ENCODE measurements at regions not wholly inside any gene's neighbourhood (a gene's known extent, or its start where the extent isn't known, plus 50 kb on each side); places are given as distances from the start of the nearest gene placed in this dataset.

- no peaks in the 10 kb centered on the region for H3K4me1 ChIP-seq
- DNase-seq (no peak), ATAC-seq (no peak)
- intact Hi-C loops (cut with DNase I) = no loop called here
- no peak overlapping the region for H3K27ac ChIP-seq
- no peak overlapping the region for H3K4me3 ChIP-seq
- WGBS, 4 donors = 70 to 77% (median 74%) methylated on average over 4 of the region's 4 CpGs
- TF ChIP-seq CTCF (IDR thresholded peaks at IDR 0.05) (no peak), POLR2A (IDR thresholded peaks at IDR 0.05) (no peak)
- H3K27me3 ChIP-seq = no peaks in the 10 kb centered on the region
- H3K36me3 ChIP-seq = no peaks in the 10 kb centered on the region
- H3K9me3 ChIP-seq = no peaks in the 10 kb centered on the region
Measured at GRCh38 chr14:61996753-61997152, 234.5 kb downstream of the SNAPC1 start.

DNA sequence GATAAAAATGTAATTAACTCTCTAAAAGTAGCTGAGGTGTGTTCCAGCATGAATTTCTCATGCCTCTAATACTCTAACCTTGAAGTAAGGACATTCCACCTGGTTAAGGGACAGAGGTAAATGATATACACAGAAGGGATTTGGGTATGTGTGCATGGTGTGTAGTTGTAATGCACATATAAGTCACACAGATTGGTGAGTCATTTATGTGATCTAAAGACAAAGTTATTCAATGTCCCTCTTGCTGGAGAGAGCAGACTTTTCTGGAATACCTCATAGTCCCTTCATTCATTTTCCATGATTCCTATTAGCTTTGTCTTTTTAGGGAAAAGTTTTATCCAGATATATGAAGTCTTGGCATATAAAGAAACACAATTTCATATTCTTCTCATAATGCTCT, 234.9 kb downstream of the SNAPC1 start:
- intact Hi-C loops (cut with DNase I) = no loop called here

DNA sequence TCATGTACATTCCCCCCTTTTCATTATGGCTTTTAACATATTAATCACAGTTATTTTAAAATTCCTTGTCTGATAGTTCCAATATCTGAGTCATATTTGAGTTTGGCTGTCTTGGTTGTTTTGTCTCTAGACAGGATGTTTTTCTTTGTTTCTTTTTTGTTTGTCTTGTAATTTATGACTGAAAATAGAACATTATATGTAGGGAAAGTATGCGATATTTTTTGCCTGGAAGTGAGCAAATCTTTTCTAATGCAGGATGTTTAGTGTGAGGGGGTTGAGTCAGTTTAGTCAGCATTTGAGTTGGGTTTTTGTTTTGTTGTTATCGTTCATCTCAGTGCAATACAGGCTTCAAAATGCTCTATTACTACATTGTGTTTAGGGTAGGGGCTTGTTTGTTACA, 239.7 kb downstream of the SNAPC1 start:
- Histone ChIP-seq H3K27ac (no peak overlapping the region), H3K36me3 (no peaks in the 10 kb centered on the region), H3K9me3 (no peaks in the 10 kb centered on the region), H3K27me3 (no peaks in the 10 kb centered on the region), H3K4me1 (no peaks in the 10 kb centered on the region), H3K4me3 (no peak overlapping the region)
- ATAC-seq (no peak), DNase-seq (no peak)
- intact Hi-C loops (cut with DNase I) = no loop called here
- TF ChIP-seq CTCF (IDR thresholded peaks at IDR 0.05) = no peak
- TF ChIP-seq POLR2A (IDR thresholded peaks at IDR 0.05) = no peak
- 68 to 73% (median 72%) methylated on average over 2 of the region's 2 CpGs for WGBS, 4 donors

More for the DNA sequence above, 234.9 kb downstream of the SNAPC1 start:
- DNase-seq (no peak), ATAC-seq (no peak)
- no peaks in the 10 kb centered on the region for H3K36me3 ChIP-seq
- H3K4me1 ChIP-seq = no peaks in the 10 kb centered on the region
- no peaks in the 10 kb centered on the region for H3K9me3 ChIP-seq
- no peak overlapping the region for H3K27ac ChIP-seq
- H3K4me3 ChIP-seq = no peak overlapping the region
- no peaks in the 10 kb centered on the region for H3K27me3 ChIP-seq
- TF ChIP-seq CTCF (IDR thresholded peaks at IDR 0.05) (no peak), POLR2A (IDR thresholded peaks at IDR 0.05) (no peak)

DNA sequence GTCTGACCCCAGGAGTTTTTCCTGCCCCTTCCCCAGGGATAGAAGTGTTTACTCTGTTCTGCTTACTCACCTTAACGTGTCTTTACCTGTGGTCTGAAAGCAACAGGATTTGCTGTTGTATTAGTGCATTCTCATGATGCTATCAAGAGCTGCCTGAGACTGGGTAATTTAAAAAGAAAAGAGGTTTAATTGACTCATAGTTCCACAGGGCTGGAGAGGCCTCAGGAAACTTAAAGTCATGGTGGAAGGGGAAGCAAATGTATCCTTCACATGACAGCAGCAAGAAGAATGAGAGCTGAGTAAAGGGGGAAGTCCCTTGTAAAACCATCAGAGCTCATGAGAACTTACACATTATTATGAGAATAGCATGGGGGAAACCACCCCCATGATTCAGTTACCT, 240.4 kb downstream of the SNAPC1 start:
- WGBS, 4 donors = 44 to 63% (median 55%) methylated on average over 1 of the region's 1 CpG
- no peaks in the 10 kb centered on the region for H3K27me3 ChIP-seq
- H3K4me3 ChIP-seq = no peak overlapping the region
- no peak overlapping the region for H3K27ac ChIP-seq
- H3K9me3 ChIP-seq = no peaks in the 10 kb centered on the region
- TF ChIP-seq POLR2A (IDR thresholded peaks at IDR 0.05) (no peak), CTCF (IDR thresholded peaks at IDR 0.05) (no peak)
- H3K36me3 ChIP-seq = no peaks in the 10 kb centered on the region
- DNase-seq = no peak
- no peaks in the 10 kb centered on the region for H3K4me1 ChIP-seq
- intact Hi-C loops (cut with DNase I) = no loop called here
- ATAC-seq = no peak

Data from heart left ventricle (tissue), 16 donors.